NCI-H1048 (cell line): ENCODE measurements at regions not wholly inside any gene's neighbourhood (a gene's known extent, or its start where the extent isn't known, plus 50 kb on each side); places are given as distances from the start of the nearest gene placed in this dataset.
"Not testable (repeated sequence)": the region's sequence is repeated elsewhere in the genome, so short reads cannot be mapped to it uniquely, and the experiment has no call there.

Experiments
- DNase-seq: peaks from one replicate; lab custom pipeline; 2025; lab: John Stamatoyannopoulos, UW

DNA sequence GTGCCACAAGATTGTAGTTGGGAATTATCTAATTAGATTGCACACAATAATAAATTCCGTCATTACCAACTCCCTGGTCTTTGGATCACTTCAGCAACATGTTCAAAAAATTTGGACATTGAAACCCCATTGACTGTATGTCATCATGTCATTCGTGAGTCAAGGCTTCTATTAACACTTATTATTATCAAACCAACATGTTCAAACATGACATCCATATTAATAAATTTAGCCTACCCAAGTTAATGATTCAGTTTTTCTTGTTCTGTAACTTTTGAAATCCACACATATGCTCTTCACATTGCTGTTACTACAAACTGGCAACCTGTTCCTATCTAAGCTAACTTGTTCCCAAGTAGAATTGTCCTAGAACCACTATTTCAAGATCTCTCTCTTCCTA lies 1142.7 kb upstream of the SLC39A10 start:
- no peak for DNase-seq

DNA sequence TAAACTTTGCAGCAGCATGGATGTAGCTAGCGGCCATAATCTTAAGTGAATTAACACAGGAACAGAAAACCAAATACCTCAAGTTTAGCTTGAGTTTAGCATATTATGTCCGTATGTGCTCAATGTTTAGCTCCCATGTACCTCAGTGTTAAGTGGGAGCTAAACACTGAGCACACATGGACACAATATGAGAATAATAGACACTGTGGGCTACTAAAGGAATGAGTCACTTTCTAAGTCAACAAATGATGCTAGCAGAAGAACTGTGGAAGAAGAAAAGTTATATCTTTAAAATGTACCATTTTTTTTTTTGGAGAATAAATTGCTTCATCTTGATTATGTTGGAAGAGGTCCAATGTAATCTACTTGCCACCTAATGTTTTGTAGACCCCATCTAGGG lies 1146.0 kb upstream of the SLC39A10 start:
- DNase-seq: not testable (repeated sequence)

DNA sequence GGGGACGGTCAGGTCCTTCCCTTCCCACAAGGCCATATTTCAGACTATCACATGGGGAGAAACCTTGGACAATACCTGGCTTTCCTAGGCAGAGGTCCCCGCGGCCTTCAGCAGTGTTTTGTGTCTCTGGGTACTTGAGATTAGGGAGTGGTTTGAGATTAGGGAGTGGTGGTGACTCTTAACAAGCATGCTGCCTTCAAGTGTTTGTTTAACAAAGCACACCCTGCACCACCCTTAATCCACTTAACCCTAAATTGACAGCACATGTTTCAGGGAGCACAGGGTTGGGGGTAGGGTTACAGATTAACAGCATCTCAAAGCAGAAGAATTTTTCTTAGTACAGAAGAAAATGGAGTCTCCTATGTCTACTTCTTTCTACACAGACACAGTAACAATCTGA lies 1152.2 kb upstream of the SLC39A10 start:
- DNase-seq: not testable (repeated sequence)

DNA sequence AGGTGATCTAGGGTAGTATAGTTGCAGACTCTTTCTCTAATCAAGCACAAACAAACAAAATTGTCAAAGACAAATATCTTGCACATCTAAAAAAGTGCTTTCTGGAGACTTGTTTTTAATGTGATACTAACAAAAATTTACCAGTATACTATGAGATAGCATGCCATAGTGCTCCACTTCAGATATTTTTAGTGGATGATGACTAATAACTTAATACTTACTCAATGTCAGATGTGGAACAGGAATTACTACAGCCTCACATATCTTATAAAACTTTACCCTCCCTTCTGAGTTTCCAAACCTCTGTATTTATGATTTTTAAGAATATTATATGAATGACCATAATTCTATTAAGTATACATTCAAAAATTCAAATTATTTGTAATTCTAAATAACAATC lies 1162.0 kb upstream of the SLC39A10 start:
- no peak for DNase-seq

- no peak for DNase-seq
Measured at GRCh38 chr2:194494401-194494800, 1162.6 kb upstream of the SLC39A10 start.

DNA sequence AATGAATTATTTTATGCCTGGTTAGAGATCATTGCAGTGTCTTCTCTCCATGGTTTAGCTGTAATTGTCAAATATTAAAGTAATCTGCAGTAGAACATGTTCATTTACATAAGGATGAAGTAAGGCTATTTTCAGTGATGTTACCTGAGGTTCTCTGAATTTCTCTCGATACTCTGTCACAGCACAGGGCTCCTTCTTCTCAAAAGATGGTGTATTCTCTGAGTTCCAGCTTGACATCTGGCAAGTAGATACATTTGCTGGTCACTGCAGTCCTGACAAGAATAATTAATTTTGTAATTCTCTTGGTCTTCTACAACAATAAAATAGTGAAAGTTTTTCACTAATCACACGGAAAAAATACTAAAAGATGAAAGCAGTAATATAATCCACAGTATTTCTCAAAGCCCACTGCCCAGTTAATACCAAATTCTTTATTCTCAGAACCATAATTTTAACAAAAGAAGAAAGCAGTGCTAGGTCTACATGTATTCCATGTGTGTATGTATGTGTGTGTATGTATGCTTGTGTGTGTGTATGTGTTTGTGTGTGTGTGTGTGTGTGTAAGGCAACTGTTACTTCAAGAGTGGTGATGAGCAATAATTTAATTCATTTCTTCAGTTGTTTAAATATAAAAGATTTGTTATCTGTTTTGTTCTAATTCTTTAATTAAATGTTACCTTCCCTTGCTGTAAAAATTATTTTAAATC lies 1165.5 kb upstream of the SLC39A10 start:
- no peak for DNase-seq

GRCh38 chr2:194486326-194486725 lies 1170.7 kb upstream of the SLC39A10 start:
- no peak for DNase-seq

DNA sequence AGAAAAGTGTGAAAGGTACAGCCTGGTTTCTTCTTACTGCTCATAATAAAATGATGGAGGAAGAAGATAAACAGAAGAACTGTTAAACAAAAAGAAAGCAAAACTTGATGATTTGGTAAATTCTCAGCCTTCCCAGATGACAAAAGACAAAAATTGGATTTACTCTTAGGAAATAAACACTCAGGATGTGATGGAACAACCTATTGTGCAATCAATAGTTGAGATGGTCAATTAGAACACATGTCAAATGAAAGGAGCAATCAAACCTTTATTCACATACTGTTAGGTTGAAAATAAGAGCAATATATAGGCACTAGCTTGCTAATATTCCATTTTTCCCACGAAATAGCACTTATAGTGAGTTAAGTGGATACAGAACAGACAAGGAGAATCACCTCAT lies 1174.0 kb upstream of the SLC39A10 start:
- DNase-seq: no peak

GRCh38 chr2:194465641-194466040 lies 1191.4 kb upstream of the SLC39A10 start:
- DNase-seq: no peak

DNA sequence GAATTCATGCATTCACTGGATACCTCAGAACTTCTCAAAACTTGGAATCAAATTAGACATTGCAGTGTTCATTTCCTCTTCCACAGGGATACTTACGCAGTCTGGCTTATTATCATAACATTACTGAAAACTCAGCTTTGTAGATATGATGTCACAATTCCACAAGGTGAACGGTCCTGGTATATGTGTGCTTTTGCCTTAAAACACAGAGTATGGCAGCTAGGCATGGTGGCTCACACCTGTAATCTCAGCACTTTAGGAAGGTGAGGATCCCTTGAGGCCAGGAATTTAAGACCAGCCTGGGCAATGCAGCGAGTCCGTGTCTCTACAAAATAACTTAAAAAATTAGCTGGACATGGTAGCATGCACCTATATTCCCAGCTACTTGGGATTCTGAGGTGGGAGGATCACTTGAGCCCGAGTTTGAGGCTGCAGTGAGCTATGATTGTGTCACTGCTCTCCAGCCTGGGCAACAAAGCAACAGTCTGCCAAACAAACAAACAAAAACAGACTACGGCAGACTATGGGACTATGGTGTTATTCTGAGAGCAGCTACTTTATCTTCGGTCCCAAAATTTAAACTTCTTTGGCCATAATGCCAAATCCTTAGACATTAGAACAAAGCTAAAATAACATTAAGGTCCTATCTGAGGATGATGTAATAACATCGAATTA lies 1191.9 kb upstream of the SLC39A10 start:
- DNase-seq: no peak

DNA sequence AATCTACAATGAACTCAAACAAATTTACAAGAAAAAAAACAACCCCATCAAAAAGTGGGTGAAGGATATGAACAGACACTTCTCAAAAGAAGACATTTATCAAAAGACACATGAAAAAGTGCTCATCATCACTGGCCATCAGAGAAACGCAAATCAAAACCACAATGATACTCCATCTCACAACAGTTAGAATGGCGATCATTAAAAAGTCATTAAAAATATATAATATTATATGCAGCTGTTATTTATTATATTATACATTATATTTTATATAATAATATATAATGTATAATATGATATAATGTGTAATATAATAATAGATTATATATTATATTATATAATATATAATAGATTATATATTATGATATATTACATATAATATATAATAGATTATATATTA lies 1194.1 kb upstream of the SLC39A10 start:
- DNase-seq: not testable (repeated sequence)

GRCh38 chr2:194455358-194455757 lies 1201.7 kb upstream of the SLC39A10 start:
- DNase-seq: no peak

DNA sequence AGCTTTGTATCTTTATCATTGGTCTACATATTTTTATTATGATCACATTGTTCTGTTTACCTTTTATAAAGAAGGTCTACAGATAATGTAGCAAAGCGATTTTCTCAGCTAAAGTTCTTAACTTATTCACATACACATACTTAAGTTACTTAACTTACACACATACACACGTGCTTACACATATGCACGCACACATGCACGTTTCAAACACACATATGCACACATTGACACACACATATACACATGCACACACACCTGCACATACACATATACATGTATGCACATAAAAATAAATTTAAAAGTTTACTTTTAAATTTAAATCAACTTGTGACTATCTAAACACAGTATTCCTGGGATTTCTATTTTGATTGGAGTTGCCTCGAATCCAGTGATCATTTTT lies 1204.5 kb upstream of the SLC39A10 start:
- DNase-seq: no peak

DNA sequence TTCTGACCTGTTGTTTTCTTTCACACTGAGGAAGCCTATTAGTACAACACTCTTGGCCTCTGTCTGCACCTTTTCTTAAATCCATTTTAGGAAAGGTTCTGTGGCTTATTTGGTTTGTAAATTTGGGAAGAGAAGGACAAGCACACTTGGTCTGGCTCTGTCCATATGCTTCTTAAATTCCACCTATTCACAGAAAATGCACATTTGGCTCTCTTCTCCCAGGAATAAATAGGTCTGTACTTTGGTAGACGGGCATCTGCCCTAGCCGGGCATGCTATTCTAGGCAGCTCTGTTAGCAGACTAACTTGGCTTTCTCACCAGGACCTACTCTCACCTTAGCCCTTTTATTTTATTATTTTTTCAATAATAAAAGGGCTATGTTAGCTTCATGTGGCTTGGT lies 1211.8 kb upstream of the SLC39A10 start:
- no peak for DNase-seq

DNA sequence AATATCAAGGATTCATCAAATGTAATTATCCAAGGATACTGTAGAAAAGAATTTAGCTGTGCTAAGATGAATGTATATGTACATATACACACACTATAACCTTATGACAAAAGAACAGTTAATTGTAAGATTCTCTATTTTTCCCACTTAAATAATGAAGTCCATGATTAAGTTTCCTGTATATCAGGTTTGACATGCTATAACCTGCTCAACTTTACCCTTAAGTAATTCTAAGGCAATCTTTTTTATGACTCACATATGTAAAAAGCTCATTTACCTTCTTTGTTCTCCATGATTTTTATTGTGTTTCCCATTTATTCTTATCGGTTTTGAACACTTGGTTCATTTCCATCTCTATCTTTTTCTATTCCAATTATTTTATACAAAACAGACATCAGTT lies 1213.1 kb upstream of the SLC39A10 start:
- DNase-seq: no peak

GRCh38 chr2:194424683-194425209 lies 1232.3 kb upstream of the SLC39A10 start:
- DNase-seq: no peak

- no peak for DNase-seq
Measured at GRCh38 chr2:194411221-194411620, 1245.8 kb upstream of the SLC39A10 start.

DNA sequence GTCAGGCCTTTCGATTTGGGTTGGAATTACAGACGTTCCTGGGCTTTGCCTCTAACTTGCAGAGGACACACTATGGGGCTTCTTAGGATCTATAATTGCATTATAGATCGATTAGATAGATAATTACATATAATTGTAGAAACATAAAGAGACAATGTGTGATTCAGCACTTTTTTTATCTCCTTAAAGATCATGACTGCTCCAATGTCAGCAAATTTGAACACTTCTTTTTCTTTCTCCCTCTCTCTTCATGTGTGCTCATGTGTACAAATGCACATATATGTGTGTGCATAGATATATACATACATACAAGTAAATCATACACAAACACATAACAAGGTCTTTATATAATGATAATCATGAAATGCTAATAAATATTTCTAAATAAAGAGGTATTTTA lies 1261.2 kb upstream of the SLC39A10 start:
- DNase-seq: no peak

DNA sequence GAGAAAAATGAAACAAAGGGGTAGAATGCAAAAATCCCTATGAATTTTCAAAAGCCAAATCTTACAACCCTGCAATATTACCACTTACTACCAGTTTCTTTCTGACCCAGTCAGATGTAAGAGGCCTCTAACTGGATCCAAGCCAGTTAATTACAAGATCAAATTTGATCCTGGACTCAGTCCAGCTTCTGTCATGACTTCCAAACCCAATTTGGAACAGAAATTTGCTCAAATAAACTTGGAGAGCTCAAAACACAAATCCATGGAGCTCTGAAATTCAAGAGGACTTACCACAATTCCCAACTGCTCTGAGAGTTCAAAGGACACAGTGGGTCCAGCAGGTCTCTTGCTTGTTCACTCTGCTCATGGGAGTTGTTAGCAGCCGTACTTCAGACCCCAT lies 1271.7 kb upstream of the SLC39A10 start:
- no peak for DNase-seq

DNA sequence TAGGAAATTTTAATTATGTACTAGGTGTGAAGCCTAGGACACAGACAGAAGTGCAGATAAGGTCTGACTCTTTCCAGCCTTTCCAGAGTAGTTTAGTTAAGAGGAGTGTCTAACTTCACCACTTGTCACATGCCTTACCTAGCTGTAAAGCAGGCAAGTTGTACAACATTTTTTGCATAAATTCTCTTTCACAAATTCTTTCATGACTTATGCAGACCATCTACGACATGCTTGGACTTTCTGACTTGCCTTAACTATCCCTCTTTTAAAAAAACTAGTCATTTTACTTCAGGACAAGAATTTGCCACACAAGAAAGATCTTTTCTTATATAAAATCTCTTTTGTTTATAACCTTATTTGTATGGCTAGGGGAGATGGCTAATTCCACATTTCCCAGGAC lies 1273.6 kb upstream of the SLC39A10 start:
- DNase-seq: no peak

GRCh38 chr2:194382221-194382620 lies 1274.8 kb upstream of the SLC39A10 start:
- DNase-seq: no peak

GRCh38 chr2:194380011-194380410 lies 1277.0 kb upstream of the SLC39A10 start:
- no peak for DNase-seq

DNA sequence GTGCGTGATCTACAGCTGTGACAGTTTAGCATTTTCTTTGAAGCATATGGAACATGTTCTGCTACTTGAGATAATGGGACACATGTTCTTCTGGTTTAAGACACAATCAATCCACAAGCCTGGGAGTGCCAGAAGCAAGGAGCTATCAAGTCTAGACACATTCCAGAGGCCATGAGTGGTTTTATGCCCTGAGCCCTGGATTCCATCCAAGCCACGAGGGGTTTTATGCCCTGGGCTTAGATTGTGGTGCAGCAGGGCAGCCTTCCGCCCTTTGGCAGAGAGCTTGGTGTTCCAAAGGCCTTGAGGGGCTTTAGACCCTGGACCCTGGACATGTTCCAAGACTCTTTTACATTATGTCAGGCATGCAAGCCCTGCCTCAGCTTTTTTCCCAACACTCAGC lies 1289.6 kb upstream of the SLC39A10 start:
- not testable (repeated sequence) for DNase-seq

DNA sequence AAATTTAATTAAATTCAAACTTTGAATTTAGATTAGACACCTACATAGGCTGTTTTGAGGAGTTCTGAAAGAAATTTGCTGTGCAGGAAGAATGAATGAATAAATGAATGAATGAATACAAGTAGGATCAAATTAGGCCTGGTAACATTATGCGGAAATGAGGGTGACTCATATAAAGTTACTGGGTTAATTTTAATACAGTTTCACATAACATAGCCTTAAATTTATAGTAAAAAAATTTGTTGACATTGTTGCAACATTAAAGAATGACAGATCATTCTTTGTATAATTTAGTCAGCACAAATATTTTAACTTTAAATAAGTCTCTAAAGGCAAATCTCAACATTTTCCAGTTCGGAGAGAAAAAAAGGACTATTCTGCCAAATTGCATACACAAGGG lies 1293.1 kb upstream of the SLC39A10 start:
- DNase-seq: no peak
